ENCODE measurements at regions not wholly inside any gene's neighbourhood (a gene's known extent, or its start where the extent isn't known, plus 50 kb on each side); places are given as distances from the start of the nearest gene placed in this dataset.

DNA sequence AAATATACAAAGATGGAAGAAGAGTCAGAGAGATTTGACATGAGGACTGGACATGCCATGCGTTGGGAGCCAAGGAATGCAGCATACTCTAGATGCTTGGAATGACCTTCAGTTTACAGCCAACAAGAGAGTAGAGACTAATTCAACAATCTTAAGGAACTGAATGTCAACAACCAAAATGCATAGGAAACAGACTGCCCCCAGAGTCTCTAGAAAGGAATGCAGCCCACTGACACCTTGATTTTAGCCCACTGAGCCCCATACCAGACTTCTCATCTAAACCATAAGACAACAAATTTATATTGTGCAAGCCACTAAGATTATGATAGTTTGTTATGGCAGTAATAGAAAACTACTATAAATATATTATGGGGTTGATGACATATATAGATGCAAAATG, 611.2 kb downstream of the RPS29 start:
- TF ChIP-seq, protein P1, sequence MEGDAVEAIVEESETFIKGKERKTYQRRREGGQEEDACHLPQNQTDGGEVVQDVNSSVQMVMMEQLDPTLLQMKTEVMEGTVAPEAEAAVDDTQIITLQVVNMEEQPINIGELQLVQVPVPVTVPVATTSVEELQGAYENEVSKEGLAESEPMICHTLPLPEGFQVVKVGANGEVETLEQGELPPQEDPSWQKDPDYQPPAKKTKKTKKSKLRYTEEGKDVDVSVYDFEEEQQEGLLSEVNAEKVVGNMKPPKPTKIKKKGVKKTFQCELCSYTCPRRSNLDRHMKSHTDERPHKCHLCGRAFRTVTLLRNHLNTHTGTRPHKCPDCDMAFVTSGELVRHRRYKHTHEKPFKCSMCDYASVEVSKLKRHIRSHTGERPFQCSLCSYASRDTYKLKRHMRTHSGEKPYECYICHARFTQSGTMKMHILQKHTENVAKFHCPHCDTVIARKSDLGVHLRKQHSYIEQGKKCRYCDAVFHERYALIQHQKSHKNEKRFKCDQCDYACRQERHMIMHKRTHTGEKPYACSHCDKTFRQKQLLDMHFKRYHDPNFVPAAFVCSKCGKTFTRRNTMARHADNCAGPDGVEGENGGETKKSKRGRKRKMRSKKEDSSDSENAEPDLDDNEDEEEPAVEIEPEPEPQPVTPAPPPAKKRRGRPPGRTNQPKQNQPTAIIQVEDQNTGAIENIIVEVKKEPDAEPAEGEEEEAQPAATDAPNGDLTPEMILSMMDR (IDR thresholded peaks at IDR 0.05 in 4 of 5, conservative IDR thresholded peaks at IDR 0.05 in 1 of 5): no peak
- no peak for TF ChIP-seq POLR2A (IDR thresholded peaks at IDR 0.05)

Measured in gastrocnemius medialis (tissue), 4 donors.